Gastroesophageal sphincter (tissue), 3 donors: ENCODE measurements at regions not wholly inside any gene's neighbourhood (a gene's known extent, or its start where the extent isn't known, plus 50 kb on each side); places are given as distances from the start of the nearest gene placed in this dataset.

Experiments
- POLR2A ChIP-seq, 2 donors: fragments of 450-650 bp; IDR thresholded peaks; one replicate each; pipeline ENCODE4 v1.6.1; 2017; ENCODE audit warnings: antibody characterized with exemption in 2 of 2, mild to moderate bottlenecking in 2 of 2, moderate library complexity in 1 of 2
- POLR2AphosphoS5 ChIP-seq: sonication (generic); formaldehyde crosslinking; IDR thresholded peaks from one replicate; pipeline ENCODE4 v1.6.1; 2017; ENCODE audit warnings: antibody characterized with exemption
- TF ChIP-seq, protein P1 (sequence below), 4 experiments: fragments of 200-600 bp in 2 of 4; fragments of 450-650 bp in 2 of 4; sonication (generic) in 1 of 4; IDR thresholded peaks; one replicate each; pipeline ENCODE4 v1.5.1; 2017 to 2019; ENCODE audit warnings: antibody characterized with exemption in 4 of 4, mild to moderate bottlenecking in 2 of 4, moderate library complexity in 2 of 4

DNA sequence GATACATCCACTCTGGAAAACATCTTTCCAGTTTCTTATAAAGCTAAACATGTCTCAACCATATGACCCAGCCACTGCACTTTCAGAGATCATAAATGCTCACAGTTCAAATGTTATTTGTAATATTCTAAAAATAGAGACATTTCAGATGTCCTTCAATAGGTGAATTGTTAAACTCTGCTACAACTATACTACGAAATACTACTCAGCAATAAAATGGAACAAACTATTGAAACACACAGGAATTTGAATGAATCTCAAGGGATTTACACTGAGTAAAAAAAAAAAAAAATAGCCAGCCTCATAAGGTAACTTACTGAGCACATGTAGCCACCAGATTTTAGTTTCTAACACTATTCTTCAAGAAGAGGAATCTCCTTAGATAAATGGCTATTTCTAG lies 253.9 kb downstream of the PCDH18 start:
- no peak for TF ChIP-seq POLR2A (IDR thresholded peaks at IDR 0.05)
- TF ChIP-seq, protein P1, sequence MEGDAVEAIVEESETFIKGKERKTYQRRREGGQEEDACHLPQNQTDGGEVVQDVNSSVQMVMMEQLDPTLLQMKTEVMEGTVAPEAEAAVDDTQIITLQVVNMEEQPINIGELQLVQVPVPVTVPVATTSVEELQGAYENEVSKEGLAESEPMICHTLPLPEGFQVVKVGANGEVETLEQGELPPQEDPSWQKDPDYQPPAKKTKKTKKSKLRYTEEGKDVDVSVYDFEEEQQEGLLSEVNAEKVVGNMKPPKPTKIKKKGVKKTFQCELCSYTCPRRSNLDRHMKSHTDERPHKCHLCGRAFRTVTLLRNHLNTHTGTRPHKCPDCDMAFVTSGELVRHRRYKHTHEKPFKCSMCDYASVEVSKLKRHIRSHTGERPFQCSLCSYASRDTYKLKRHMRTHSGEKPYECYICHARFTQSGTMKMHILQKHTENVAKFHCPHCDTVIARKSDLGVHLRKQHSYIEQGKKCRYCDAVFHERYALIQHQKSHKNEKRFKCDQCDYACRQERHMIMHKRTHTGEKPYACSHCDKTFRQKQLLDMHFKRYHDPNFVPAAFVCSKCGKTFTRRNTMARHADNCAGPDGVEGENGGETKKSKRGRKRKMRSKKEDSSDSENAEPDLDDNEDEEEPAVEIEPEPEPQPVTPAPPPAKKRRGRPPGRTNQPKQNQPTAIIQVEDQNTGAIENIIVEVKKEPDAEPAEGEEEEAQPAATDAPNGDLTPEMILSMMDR (IDR thresholded peaks at IDR 0.05), result no peak
- no peak for TF ChIP-seq POLR2AphosphoS5
